HEK293T (cell line): ENCODE measurements at regions not wholly inside any gene's neighbourhood (a gene's known extent, or its start where the extent isn't known, plus 50 kb on each side); places are given as distances from the start of the nearest gene placed in this dataset.

Source experiments
- CTCF ChIA-PET: fragments of 350-600 bp; formaldehyde crosslinking; extraction: SDS; loops from one replicate; lab custom pipeline; 2021; ENCODE audit warnings: antibody characterized with exemption, inconsistent platforms; lab: Yijun Ruan, JAX
- POLR2A ChIA-PET: fragments of 350-600 bp; formaldehyde crosslinking; extraction: SDS; loops from one replicate; lab custom pipeline; 2020; ENCODE audit warnings: antibody characterized with exemption, inconsistent platforms; lab: Yijun Ruan, JAX
- DNase-seq: peaks from one replicate; pipeline ENCODE4 v3.0.0; 2012; ENCODE audit warnings: mixed read lengths; ENCODE audit errors: extremely low spot score
- ARNT ChIP-seq: fragments of 450-650 bp; IDR thresholded peaks from 2 replicates; pipeline ENCODE4 v1.6.1; 2017; ENCODE audit warnings: mild to moderate bottlenecking
- BHLHE40 ChIP-seq: fragments of 450-650 bp; IDR thresholded peaks from 2 replicates; pipeline ENCODE4 v1.6.1; 2016; ENCODE audit warnings: mild to moderate bottlenecking, moderate library complexity, borderline replicate concordance
- CTBP1 ChIP-seq: fragments of 450-650 bp; IDR thresholded peaks from 2 replicates; pipeline ENCODE4 v1.6.1; 2016; ENCODE audit warnings: borderline replicate concordance
- ELF4 ChIP-seq: fragments of 450-650 bp; IDR thresholded peaks from 2 replicates; pipeline ENCODE4 v1.6.1; 2017; ENCODE audit warnings: antibody characterized with exemption
- FOXA1 ChIP-seq: fragments of 450-650 bp; IDR thresholded peaks from 2 replicates; pipeline ENCODE4 v1.6.1; 2016; ENCODE audit warnings: mild to moderate bottlenecking
- FOXK2 ChIP-seq: fragments of 450-650 bp; IDR thresholded peaks from 2 replicates; pipeline ENCODE4 v1.6.1; 2016; ENCODE audit warnings: mild to moderate bottlenecking
- FOXM1 ChIP-seq: fragments of 450-650 bp; IDR thresholded peaks from 2 replicates; pipeline ENCODE4 v1.6.1; 2017; ENCODE audit warnings: mild to moderate bottlenecking, borderline replicate concordance
- HDGF ChIP-seq: fragments of 450-650 bp; IDR thresholded peaks from 2 replicates; pipeline ENCODE4 v1.6.1; 2017; ENCODE audit warnings: antibody characterized with exemption, borderline replicate concordance
- L3MBTL2 ChIP-seq: fragments of 450-650 bp; conservative IDR thresholded peaks from 2 replicates; pipeline ENCODE4 v1.6.1; 2016; ENCODE audit warnings: mild to moderate bottlenecking
- LEF1 ChIP-seq: fragments of 450-650 bp; IDR thresholded peaks from 2 replicates; pipeline ENCODE4 v1.6.1; 2017; ENCODE audit warnings: mild to moderate bottlenecking, borderline replicate concordance
- NFRKB ChIP-seq: fragments of 450-650 bp; IDR thresholded peaks from 2 replicates; pipeline ENCODE4 v1.6.1; 2016; ENCODE audit warnings: mild to moderate bottlenecking, moderate library complexity
- SP1 ChIP-seq: fragments of 450-650 bp; IDR thresholded peaks from 2 replicates; pipeline ENCODE4 v1.6.1; 2017
- SUZ12 ChIP-seq: fragments of 450-650 bp; IDR thresholded peaks from 2 replicates; pipeline ENCODE4 v1.6.1; 2016; ENCODE audit warnings: mild to moderate bottlenecking
- TARDBP ChIP-seq: fragments of 450-650 bp; IDR thresholded peaks from 2 replicates; pipeline ENCODE4 v1.6.1; 2016
- ZNF384 ChIP-seq: fragments of 450-650 bp; IDR thresholded peaks from 2 replicates; pipeline ENCODE4 v1.6.1; 2016
- TF ChIP-seq, protein P1 (sequence below): fragments of 450-650 bp; IDR thresholded peaks from 2 replicates; pipeline ENCODE4 v1.6.1; 2016

DNA sequence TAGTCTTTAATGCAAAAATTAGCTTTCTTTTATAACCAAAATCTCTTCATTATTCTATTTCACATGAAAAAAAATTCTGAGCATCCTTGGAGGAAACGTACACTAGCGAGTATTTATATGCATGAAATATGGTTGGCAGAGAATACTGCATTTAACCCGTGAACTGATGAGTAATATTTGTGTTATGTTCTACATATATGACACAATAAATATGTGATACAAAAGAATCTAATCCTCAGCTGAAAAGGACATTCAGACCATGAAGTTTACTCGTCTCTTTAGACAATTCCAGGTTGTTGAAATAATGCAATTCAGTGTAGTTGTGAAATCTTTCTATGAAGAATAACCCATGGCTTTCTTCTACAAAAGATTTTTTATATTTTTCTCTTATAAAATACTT is 524.8 kb upstream of the MAN1A1 start:
- ChIA-PET POLR2A (no interaction called here), CTCF (interaction anchor here (0.7 kb wide), 1 partner anchor 735 kb away, joined by 3 read pairs; no protein-coding TSS in a partner anchor)
- no peak for DNase-seq
- TF ChIP-seq LEF1, result no peak
- no peak for TF ChIP-seq ARNT
- TF ChIP-seq FOXK2, result no peak

DNA sequence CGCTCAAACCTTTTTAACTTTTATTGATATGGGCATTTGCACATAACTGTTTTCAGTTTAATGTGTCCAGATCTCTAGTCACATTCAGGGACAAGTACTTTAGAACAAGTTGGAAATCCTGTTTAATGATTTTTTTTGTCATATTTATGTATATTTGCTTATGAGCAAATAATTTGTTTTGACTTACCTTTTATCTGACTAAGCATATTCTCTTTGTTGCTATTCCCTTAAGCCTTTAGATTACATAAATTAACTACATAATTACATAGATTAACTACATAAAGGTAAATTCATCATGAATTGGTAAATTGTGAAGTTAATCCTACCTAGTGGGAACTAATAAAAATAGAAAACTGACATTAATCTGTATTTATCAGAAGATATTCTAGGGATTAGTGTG is 523.5 kb upstream of the MAN1A1 start:
- ChIA-PET CTCF (no interaction called here), POLR2A (no interaction called here)
- DNase-seq, result no peak
- TF ChIP-seq SUZ12, result no peak
- TF ChIP-seq SP1, result no peak
- TF ChIP-seq ARNT, result no peak
- TF ChIP-seq FOXA1, result no peak
- TF ChIP-seq FOXK2, result no peak
- no peak for TF ChIP-seq TARDBP
- TF ChIP-seq HDGF, result no peak
- no peak for TF ChIP-seq FOXM1
- TF ChIP-seq ZNF384, result no peak
- no peak for TF ChIP-seq BHLHE40
- TF ChIP-seq NFRKB, result no peak
- TF ChIP-seq L3MBTL2, result no peak
- no peak for TF ChIP-seq LEF1
- TF ChIP-seq, protein P1, sequence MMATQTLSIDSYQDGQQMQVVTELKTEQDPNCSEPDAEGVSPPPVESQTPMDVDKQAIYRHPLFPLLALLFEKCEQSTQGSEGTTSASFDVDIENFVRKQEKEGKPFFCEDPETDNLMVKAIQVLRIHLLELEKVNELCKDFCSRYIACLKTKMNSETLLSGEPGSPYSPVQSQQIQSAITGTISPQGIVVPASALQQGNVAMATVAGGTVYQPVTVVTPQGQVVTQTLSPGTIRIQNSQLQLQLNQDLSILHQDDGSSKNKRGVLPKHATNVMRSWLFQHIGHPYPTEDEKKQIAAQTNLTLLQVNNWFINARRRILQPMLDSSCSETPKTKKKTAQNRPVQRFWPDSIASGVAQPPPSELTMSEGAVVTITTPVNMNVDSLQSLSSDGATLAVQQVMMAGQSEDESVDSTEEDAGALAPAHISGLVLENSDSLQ, result no peak
- no peak for TF ChIP-seq CTBP1
- TF ChIP-seq ELF4, result no peak

DNA sequence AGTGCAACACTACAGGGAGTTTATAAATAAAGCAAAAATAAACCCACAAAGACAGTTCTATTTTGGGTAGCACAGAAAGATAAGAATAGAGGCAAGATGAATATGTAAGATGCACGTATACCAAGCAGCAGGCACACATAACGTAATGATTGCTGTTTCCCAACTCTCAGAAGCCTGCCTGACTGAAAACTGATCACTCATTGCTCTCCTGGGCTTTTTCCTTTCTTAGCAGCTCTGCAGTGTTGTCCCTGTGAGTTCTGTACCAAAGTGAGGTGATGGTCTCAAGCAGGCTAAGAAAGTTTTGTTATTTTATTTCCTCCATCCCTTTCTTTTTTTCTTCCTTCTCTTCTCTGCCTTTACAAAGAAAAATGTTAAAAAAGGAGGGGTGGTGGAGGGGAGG is 522.0 kb upstream of the MAN1A1 start:
- ChIA-PET CTCF (no interaction called here), POLR2A (no interaction called here)
- TF ChIP-seq, protein P1, result no peak
- peak; percentile 15 for DNase-seq

DNA sequence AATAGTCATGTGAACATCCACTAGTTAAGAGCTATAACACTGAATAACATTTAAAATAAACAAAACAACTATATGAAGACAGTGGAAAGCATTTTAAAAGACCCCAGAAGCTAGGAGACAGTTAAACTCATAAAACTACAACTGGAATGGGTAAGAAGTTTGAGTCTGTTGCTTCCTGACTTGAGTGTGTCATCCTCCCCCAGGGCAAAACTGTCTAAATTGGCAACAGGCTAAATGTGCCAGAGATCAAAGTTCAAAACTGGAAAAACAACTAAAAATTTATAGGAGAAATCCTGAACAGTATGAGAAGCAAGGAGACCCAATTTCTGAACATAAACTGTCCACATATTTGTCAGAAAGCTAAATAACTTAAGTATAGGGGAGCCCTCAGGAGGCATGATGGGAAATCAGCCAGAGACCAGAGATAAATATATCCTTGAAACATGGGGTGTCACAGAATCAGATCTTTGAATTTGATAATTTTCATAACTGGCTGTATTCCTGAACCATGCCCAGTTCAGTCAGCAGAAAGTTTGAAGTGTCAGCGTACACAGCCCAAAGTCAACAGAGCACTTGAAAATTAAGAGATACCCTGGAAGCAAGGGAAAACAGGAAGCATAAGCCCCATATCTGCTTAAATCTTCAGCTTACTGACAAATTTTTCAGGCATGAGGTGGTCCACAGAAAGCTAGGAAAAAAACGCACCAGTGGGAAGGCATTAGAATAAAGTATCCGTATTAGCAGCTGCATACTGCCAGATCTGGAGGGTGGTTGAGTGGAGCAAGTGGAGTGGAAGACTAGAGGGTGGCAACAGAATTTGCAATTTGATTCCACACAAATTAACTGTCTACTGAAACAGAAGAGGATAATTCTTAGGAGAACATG is 516.1 kb upstream of the MAN1A1 start:
- DNase-seq, result no peak
- ChIA-PET CTCF (no interaction called here), POLR2A (no interaction called here)
- TF ChIP-seq SP1 (no peak), HDGF (no peak), TARDBP (no peak), FOXA1 (no peak), NFRKB (no peak), L3MBTL2 (no peak)

DNA sequence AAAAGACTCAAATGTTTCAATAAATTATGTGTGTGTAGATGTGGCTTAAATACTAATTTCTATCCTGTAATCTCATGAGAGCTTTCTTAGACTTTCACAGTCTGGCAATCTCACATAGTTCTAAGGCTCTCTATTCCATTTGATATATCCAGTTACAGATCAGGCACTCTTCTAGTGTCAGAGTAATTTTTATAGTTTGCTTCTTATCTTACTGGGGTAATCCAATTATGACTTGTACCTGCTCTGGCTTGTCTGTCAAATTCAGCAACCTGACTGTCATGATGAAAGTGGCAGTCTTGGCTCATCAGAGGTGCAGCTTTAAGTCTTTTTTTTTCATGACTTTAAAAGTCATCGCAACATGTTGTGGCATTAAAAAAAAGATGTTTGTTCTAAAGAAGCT is 513.2 kb upstream of the MAN1A1 start:
- TF ChIP-seq TARDBP (no peak), BHLHE40 (no peak), L3MBTL2 (no peak), FOXM1 (no peak)
- POLR2A ChIA-PET, result no interaction called here
- DNase-seq, result no peak
- CTCF ChIA-PET, result no interaction called here

DNA sequence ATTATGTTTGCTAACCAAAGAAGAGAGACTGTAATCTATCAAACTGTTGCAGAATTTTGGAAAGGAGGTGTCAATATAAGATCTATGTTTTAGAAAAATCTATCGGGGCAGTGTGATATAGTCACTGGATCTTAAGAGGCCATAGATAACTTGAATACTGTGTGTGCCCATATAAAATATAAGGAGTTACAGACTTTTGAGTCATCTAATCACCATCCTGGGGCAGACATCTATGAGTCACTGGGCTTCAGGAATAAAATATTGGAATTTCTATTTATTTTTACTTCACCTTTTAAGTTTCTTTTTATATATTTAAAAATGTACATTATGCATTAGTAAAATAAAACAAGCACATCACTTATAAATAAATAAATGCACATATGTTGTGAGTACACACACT is 509.3 kb upstream of the MAN1A1 start:
- CTCF ChIA-PET, result no interaction called here
- DNase-seq, result no peak
- TF ChIP-seq FOXA1 (no peak), TARDBP (no peak), SUZ12 (no peak), FOXM1 (no peak), ZNF384 (no peak)
- POLR2A ChIA-PET, result no interaction called here

DNA sequence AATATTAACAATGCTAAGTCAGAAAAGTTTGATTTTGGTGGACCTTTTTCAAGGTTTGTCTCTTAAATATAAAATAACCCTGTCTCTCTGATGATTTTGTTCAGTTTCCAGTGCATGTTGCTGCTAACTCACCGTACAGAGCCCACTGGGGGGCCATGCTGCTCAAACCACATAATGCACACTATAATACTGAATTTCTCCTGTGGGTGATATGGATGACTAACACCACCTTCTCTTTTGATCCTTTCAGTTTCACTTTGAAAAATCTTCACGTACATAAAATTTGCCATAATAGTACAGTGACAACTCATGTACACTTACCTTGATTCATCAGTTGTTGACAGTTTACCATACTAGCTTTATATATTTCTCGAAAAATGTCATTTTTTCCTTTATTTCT is 506.6 kb upstream of the MAN1A1 start:
- CTCF ChIA-PET, result no interaction called here
- POLR2A ChIA-PET, result no interaction called here
- DNase-seq, result no peak

More for the DNA sequence above, 506.6 kb upstream of the MAN1A1 start:
- TF ChIP-seq FOXK2 (no peak), ARNT (no peak), HDGF (no peak), L3MBTL2 (no peak), LEF1 (no peak), ZNF384 (no peak), ELF4 (no peak), SUZ12 (no peak), NFRKB (no peak), CTBP1 (no peak), BHLHE40 (no peak), TARDBP (no peak), FOXM1 (no peak)
- TF ChIP-seq, protein P1, result no peak
